ENCODE measurements at regions not wholly inside any gene's neighbourhood (a gene's known extent, or its start where the extent isn't known, plus 50 kb on each side); places are given as distances from the start of the nearest gene placed in this dataset.

GRCh38 chr15:35854316-35854715 is 308.4 kb upstream of the DPH6 start:
- Histone ChIP-seq H3K27me3 (no peaks in the 10 kb centered on the region), H3K9me3 (no peaks in the 10 kb centered on the region), H3K36me3 (no peaks in the 10 kb centered on the region), H3K27ac (no peak overlapping the region), H3K4me1 (no peaks in the 10 kb centered on the region), H3K4me3 (no peak overlapping the region)
- TF ChIP-seq EP300 (IDR thresholded peaks at IDR 0.05) (no peak), POLR2A (IDR thresholded peaks at IDR 0.05) (no peak)
- no peak for DNase-seq (ENCODE audit: low spot score in 2 of 2)
- 86 to 88% methylated on average over 3 of the region's 3 CpGs for WGBS, 2 donors

GRCh38 chr15:35857567-35858226 is 311.7 kb upstream of the DPH6 start:
- TF ChIP-seq CTCF (IDR thresholded peaks at IDR 0.05) (no peak), POLR2A (IDR thresholded peaks at IDR 0.05) (no peak), EP300 (IDR thresholded peaks at IDR 0.05) (no peak)
- Histone ChIP-seq H3K4me1 (no peaks in the 10 kb centered on the region), H3K4me3 (no peak overlapping the region), H3K9me3 (no peaks in the 10 kb centered on the region), H3K36me3 (no peaks in the 10 kb centered on the region), H3K27ac (no peak overlapping the region), H3K27me3 (no peaks in the 10 kb centered on the region)
- DNase-seq (ENCODE audit: low spot score in 2 of 2), result no peak
- WGBS, 2 donors, result 72 to 75% methylated on average over 6 of the region's 6 CpGs

- Histone ChIP-seq H3K36me3 (no peaks in the 10 kb centered on the region), H3K27me3 (no peaks in the 10 kb centered on the region), H3K9me3 (no peaks in the 10 kb centered on the region), H3K4me1 (no peaks in the 10 kb centered on the region), H3K27ac (no peak overlapping the region), H3K4me3 (no peak overlapping the region)
- WGBS, 2 donors, result 82 to 86% methylated on average over 3 of the region's 3 CpGs
- no peak for TF ChIP-seq POLR2A (IDR thresholded peaks at IDR 0.05)
- no peak for TF ChIP-seq CTCF (IDR thresholded peaks at IDR 0.05)
- no peak for TF ChIP-seq EP300 (IDR thresholded peaks at IDR 0.05)
- no peak for DNase-seq (ENCODE audit: low spot score in 2 of 2)
These were observed 312.7 kb upstream of the DPH6 start for GRCh38 chr15:35858707-35859106.

- H3K4me1 ChIP-seq, result no peaks in the 10 kb centered on the region
- no peak overlapping the region for H3K27ac ChIP-seq
- H3K36me3 ChIP-seq, result no peaks in the 10 kb centered on the region
- DNase-seq (ENCODE audit: low spot score in 2 of 2), result no peak
- WGBS, 2 donors, result 86 to 89% methylated on average over 2 of the region's 2 CpGs
- no peaks in the 10 kb centered on the region for H3K9me3 ChIP-seq
- H3K4me3 ChIP-seq, result no peak overlapping the region
- TF ChIP-seq EP300 (IDR thresholded peaks at IDR 0.05), result no peak
- H3K27me3 ChIP-seq, result no peaks in the 10 kb centered on the region
These were observed 317.7 kb upstream of the DPH6 start for GRCh38 chr15:35863655-35864054.

GRCh38 chr15:35867356-35867755 is 321.4 kb upstream of the DPH6 start:
- TF ChIP-seq POLR2A (IDR thresholded peaks at IDR 0.05), result no peak
- TF ChIP-seq CTCF (IDR thresholded peaks at IDR 0.05), result no peak
- no peak for TF ChIP-seq EP300 (IDR thresholded peaks at IDR 0.05)
- H3K9me3 ChIP-seq, result no peaks in the 10 kb centered on the region
- WGBS, 2 donors, result 75 to 82% methylated on average over 4 of the region's 4 CpGs
- H3K4me1 ChIP-seq, result no peaks in the 10 kb centered on the region
- no peaks in the 10 kb centered on the region for H3K27me3 ChIP-seq
- no peak for DNase-seq (ENCODE audit: low spot score in 2 of 2)
- no peak overlapping the region for H3K4me3 ChIP-seq
- no peak overlapping the region for H3K27ac ChIP-seq
- no peaks in the 10 kb centered on the region for H3K36me3 ChIP-seq

GRCh38 chr15:35871282-35871681 is 325.3 kb upstream of the DPH6 start:
- no peaks in the 10 kb centered on the region for H3K27me3 ChIP-seq
- no peak overlapping the region for H3K27ac ChIP-seq
- H3K4me1 ChIP-seq, result no peaks in the 10 kb centered on the region
- DNase-seq (ENCODE audit: low spot score in 2 of 2), result no peak
- no peak overlapping the region for H3K4me3 ChIP-seq
- TF ChIP-seq CTCF (IDR thresholded peaks at IDR 0.05) (no peak), EP300 (IDR thresholded peaks at IDR 0.05) (no peak), POLR2A (IDR thresholded peaks at IDR 0.05) (no peak)
- no peaks in the 10 kb centered on the region for H3K36me3 ChIP-seq
- no peaks in the 10 kb centered on the region for H3K9me3 ChIP-seq
- WGBS, 2 donors, result 89 to 96% methylated on average over 1 of the region's 1 CpG

All from tibial nerve (tissue), 4 donors.